GM12878 (cell line): ENCODE measurements at regions not wholly inside any gene's neighbourhood (a gene's known extent, or its start where the extent isn't known, plus 50 kb on each side); places are given as distances from the start of the nearest gene placed in this dataset.

Experiments used
- ATAC-seq: fragments of 200-7000 bp; cut with Tn5 transposase; 3 replicates; pipeline ENCODE4 v1.9.1; 2020; ENCODE audit warnings: mild to moderate bottlenecking, moderate library complexity
- BruUV-seq: library from RNA; stranded (reverse); fragments of 400-500 nt; replicated peaks from 2 replicates; lab custom pipeline; 2021; lab: Mats Ljungman, UMichigan
- CTCF ChIA-PET: fragments of 300-600 bp; sonication (Branson Sonifier 250); formaldehyde crosslinking; extraction: SDS; loops from one replicate; lab custom pipeline; 2021; ENCODE audit warnings: inconsistent platforms; lab: Yijun Ruan, JAX
- POLR2A ChIA-PET: fragments of 350-600 bp; formaldehyde crosslinking; extraction: SDS; loops from one replicate; lab custom pipeline; 2021; ENCODE audit warnings: inconsistent platforms; lab: Charles Lee
- RAD21 ChIA-PET: fragments of 300-600 bp; sonication (Branson Sonifier 250); formaldehyde crosslinking; loops from one replicate; lab custom pipeline; 2023; ENCODE audit warnings: antibody characterized with exemption; ENCODE audit not compliant: unreplicated experiment; lab: Charles Lee
- SMC1A ChIA-PET: fragments of 300-600 bp; sonication (Branson Sonifier 250); formaldehyde crosslinking; loops from one replicate; lab custom pipeline; 2023; ENCODE audit not compliant: unreplicated experiment, uncharacterized antibody; lab: Charles Lee
- DNase-seq: peaks from one replicate; pipeline ENCODE4 v3.0.0-alpha.2; 2011; ENCODE audit warnings: low read depth, low spot score
- FAIRE-seq: peaks from 3 replicates; lab custom pipeline; 2011; peaks lifted over from hg19 to GRCh38; lab: Jason Lieb, UNC
- H2AFZ ChIP-seq: 2 replicates; pipeline ENCODE4 v1.6.0; 2011; ENCODE audit warnings: low read depth, low read length, control low read depth; ENCODE audit not compliant: control insufficient read depth
- H3K27ac ChIP-seq: 2 replicates; pipeline ENCODE4 v1.5.1; 2011; ENCODE audit warnings: control low read depth; ENCODE audit not compliant: control insufficient read depth, insufficient read depth
- H3K27me3 ChIP-seq, 2 experiments: replicated peaks in 1 of 2; 2 replicates each; pipeline versions ENCODE4 v1.6.0 to v1.6.1; 2011; ENCODE audit warnings: low read length in 1 of 2; ENCODE audit not compliant: control insufficient read depth in 2 of 2, insufficient read depth in 2 of 2
- H3K36me3 ChIP-seq, 2 experiments: 2 replicates each; pipeline ENCODE4 v1.5.1; 2011; ENCODE audit warnings: low read length in 1 of 2; ENCODE audit not compliant: control insufficient read depth in 2 of 2, insufficient read depth in 2 of 2
- H3K4me1 ChIP-seq: 2 replicates; pipeline ENCODE4 v1.6.1; 2011; ENCODE audit warnings: mild to moderate bottlenecking, low read length, moderate library complexity, mixed read lengths; ENCODE audit not compliant: control insufficient read depth, insufficient read depth
- H3K4me2 ChIP-seq: 2 replicates; pipeline ENCODE4 v1.6.0; 2011; ENCODE audit warnings: control low read depth; ENCODE audit not compliant: control insufficient read depth, insufficient read depth
- H3K4me3 ChIP-seq: fragments of 200-600 bp; sonication (generic); 2 replicates; pipeline ENCODE4 v1.5.1; 2016
- H3K79me2 ChIP-seq: 2 replicates; pipeline ENCODE4 v1.6.0; 2011; ENCODE audit warnings: low read length; ENCODE audit not compliant: control insufficient read depth, insufficient read depth
- H3K9ac ChIP-seq: 2 replicates; pipeline ENCODE4 v1.8.0; 2011; ENCODE audit warnings: low read length, control low read depth, mixed read lengths; ENCODE audit not compliant: control insufficient read depth, insufficient read depth
- H3K9me3 ChIP-seq: replicated peaks from 3 replicates; pipeline ENCODE4 v1.5.1; 2011; ENCODE audit warnings: mild to moderate bottlenecking, low read length; ENCODE audit not compliant: control insufficient read depth, insufficient read depth
- H4K20me1 ChIP-seq: 2 replicates; pipeline ENCODE4 v1.6.0; 2011; ENCODE audit not compliant: control insufficient read depth, insufficient read depth
- CREB1 ChIP-seq: IDR thresholded peaks from 2 replicates; pipeline ENCODE4 v1.6.1; 2012; ENCODE audit warnings: low read depth, mild to moderate bottlenecking, inconsistent platforms
- HDGF ChIP-seq: fragments of 450-650 bp; IDR thresholded peaks from 2 replicates; pipeline ENCODE4 v1.6.1; 2016; ENCODE audit warnings: antibody characterized with exemption
- IKZF2 ChIP-seq, 2 experiments: fragments of 450-650 bp; IDR thresholded peaks; 2 replicates each; pipeline ENCODE4 v1.6.1; 2017; ENCODE audit warnings: mild to moderate bottlenecking in 2 of 2, moderate library complexity in 2 of 2
- IRF5 ChIP-seq: fragments of 450-650 bp; IDR thresholded peaks from 2 replicates; pipeline ENCODE4 v1.6.1; 2017; ENCODE audit warnings: borderline replicate concordance
- KLF5 ChIP-seq: fragments of 450-650 bp; IDR thresholded peaks from 2 replicates; pipeline ENCODE4 v1.6.1; 2014; ENCODE audit warnings: mild to moderate bottlenecking; ENCODE audit not compliant: partially characterized antibody
- MYC ChIP-seq: IDR thresholded peaks from 2 replicates; pipeline ENCODE4 v1.6.1; 2011; ENCODE audit warnings: mild to moderate bottlenecking, low read length, moderate library complexity, inconsistent platforms; ENCODE audit not compliant: insufficient read depth, insufficient replicate concordance, insufficient read length, severe bottlenecking
- NFIC ChIP-seq: IDR thresholded peaks from 2 replicates; pipeline ENCODE4 v1.6.1; 2012; ENCODE audit warnings: low read depth, mild to moderate bottlenecking, inconsistent platforms, low read length, moderate library complexity
- NFYB ChIP-seq: IDR thresholded peaks from 2 replicates; pipeline ENCODE4 v1.6.1; 2011; ENCODE audit warnings: low read depth, mild to moderate bottlenecking, low read length, improper control_type of control experiment, moderate library complexity; ENCODE audit not compliant: insufficient read depth
- NR2F1 ChIP-seq: fragments of 450-650 bp; conservative IDR thresholded peaks from 2 replicates; pipeline ENCODE4 v1.6.1; 2017; ENCODE audit warnings: mild to moderate bottlenecking
- RB1 ChIP-seq: fragments of 450-650 bp; formaldehyde crosslinking; IDR thresholded peaks from 2 replicates; pipeline ENCODE4 v1.6.1; 2017; ENCODE audit warnings: mild to moderate bottlenecking, borderline replicate concordance
- SUPT20H ChIP-seq: IDR thresholded peaks from 2 replicates; pipeline ENCODE4 v1.6.1; 2011; ENCODE audit warnings: low read depth, mild to moderate bottlenecking, low read length, moderate library complexity, borderline replicate concordance; ENCODE audit not compliant: control insufficient read depth
- SUZ12 ChIP-seq: fragments of 200-600 bp; sonication (generic); IDR thresholded peaks from one replicate; pipeline ENCODE4 v1.6.1; 2018; ENCODE audit warnings: antibody characterized with exemption, mild to moderate bottlenecking; ENCODE audit not compliant: unreplicated experiment
- TCF3 ChIP-seq: IDR thresholded peaks from 2 replicates; pipeline ENCODE4 v1.6.1; 2012; ENCODE audit warnings: low read depth, mild to moderate bottlenecking, low read length, borderline replicate concordance; ENCODE audit not compliant: insufficient read depth
- ZNF384 ChIP-seq: IDR thresholded peaks from 2 replicates; pipeline ENCODE4 v1.6.1; 2012; ENCODE audit warnings: low read depth, mild to moderate bottlenecking, low read length, improper control_type of control experiment, borderline replicate concordance
- ZNF592 ChIP-seq: fragments of 450-650 bp; IDR thresholded peaks from 2 replicates; pipeline ENCODE4 v1.6.1; 2017; ENCODE audit warnings: mild to moderate bottlenecking, moderate library complexity
- ZZZ3 ChIP-seq: IDR thresholded peaks from 2 replicates; pipeline ENCODE4 v1.6.1; 2011; ENCODE audit warnings: low read depth; ENCODE audit not compliant: control insufficient read depth, insufficient read length
- WGBS: methylation state at CpG from one replicate; pipeline ENCODE4 v1.1.6; 2016; ENCODE audit warnings: low lambda C conversion rate; ENCODE audit not compliant: insufficient replicate concordance, insufficient coverage; ENCODE audit errors: missing lambda C conversion rate; 5-methylcytosine and 5-hydroxymethylcytosine counted together
- in situ Hi-C: fragments of 300-500 bp; cut with MboI; formaldehyde crosslinking; loops from 9 replicates; pipeline ENCODE4 v1.14.3; 2018; ENCODE audit warnings: mixed read lengths
- intact Hi-C: fragments of 100-400 bp; cut with micrococcal nuclease; formaldehyde crosslinking; loops from one replicate; pipeline ENCODE4 v1.14.2; 2022; ENCODE audit not compliant: unreplicated experiment
- TF ChIP-seq, protein P1 (sequence below): IDR thresholded peaks from 2 replicates; pipeline ENCODE4 v1.6.1; 2012; ENCODE audit warnings: low read depth, low read length, improper control_type of control experiment

DNA sequence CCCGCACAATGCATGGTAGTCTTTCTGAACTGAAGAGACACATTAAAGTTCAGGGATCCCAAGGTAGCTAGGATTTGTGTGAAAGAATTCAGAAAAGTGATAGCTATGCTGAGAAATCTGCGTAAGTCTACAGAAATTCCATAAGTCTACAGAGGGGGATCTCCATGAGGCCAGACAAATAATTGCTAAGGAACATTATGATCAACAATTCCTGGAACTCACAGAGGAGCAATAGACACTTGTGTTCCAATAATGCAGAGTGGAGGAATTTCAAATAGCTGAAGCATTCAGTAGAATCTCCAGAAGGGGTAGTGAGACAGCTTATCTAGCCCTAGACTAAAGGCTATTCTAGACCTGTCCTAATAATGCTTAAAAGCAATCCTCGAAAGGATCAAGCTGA lies 315.7 kb upstream of the ECI2 start:
- in situ Hi-C loops, result no loop called here
- RAD21 ChIA-PET, result no interaction called here
- no peaks in the 10 kb centered on the region for H3K27me3 ChIP-seq
- no peak for DNase-seq
- TF ChIP-seq NFIC (no peak), CREB1 (no peak), ZNF384 (no peak), TCF3 (no peak), MYC (no peak), KLF5 (no peak), SUPT20H (no peak), NFYB (no peak), SUZ12 (no peak), HDGF (no peak), RB1 (no peak), ZNF592 (no peak), IKZF2 (IDR thresholded peaks at IDR 0.05) (no peak), IRF5 (no peak), ZZZ3 (no peak), NR2F1 (no peak)
- TF ChIP-seq, protein P1, sequence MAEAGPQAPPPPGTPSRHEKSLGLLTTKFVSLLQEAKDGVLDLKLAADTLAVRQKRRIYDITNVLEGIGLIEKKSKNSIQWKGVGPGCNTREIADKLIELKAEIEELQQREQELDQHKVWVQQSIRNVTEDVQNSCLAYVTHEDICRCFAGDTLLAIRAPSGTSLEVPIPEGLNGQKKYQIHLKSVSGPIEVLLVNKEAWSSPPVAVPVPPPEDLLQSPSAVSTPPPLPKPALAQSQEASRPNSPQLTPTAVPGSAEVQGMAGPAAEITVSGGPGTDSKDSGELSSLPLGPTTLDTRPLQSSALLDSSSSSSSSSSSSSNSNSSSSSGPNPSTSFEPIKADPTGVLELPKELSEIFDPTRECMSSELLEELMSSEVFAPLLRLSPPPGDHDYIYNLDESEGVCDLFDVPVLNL, result no peak
- TF ChIP-seq, all 136 proteins: peak for 0
- ATAC-seq, result no peak
- H3K4me3 ChIP-seq, result no peak overlapping the region
- no peaks in the 10 kb centered on the region for H4K20me1 ChIP-seq
- FAIRE-seq, result no peak
- SMC1A ChIA-PET, result no interaction called here
- CTCF ChIA-PET, result no interaction called here
- BruUV-seq, result no TSS peak
- no peak overlapping the region for H3K9ac ChIP-seq
- H3K36me3 ChIP-seq, result no peaks in the 10 kb centered on the region
- H2AFZ ChIP-seq, result no peak overlapping the region
- H3K4me1 ChIP-seq, result no peaks in the 10 kb centered on the region
- H3K27ac ChIP-seq, result no peak overlapping the region
- H3K79me2 ChIP-seq, result no peaks in the 10 kb centered on the region
- POLR2A ChIA-PET, result interaction anchor here (0.9 kb wide), 1 partner anchor 21 kb away, joined by 3 read pairs; no protein-coding TSS in a partner anchor
- intact Hi-C loops, result no loop called here
- no peaks in the 10 kb centered on the region; the same call in 2 of the 3 replicates for H3K9me3 ChIP-seq
- WGBS, result 59% methylated on average over 3 of the region's 3 CpGs
- H3K4me2 ChIP-seq, result no peak overlapping the region
